ENCODE measurements at regions not wholly inside any gene's neighbourhood (a gene's known extent, or its start where the extent isn't known, plus 50 kb on each side); places are given as distances from the start of the nearest gene placed in this dataset.
"Not testable (repeated sequence)": the region's sequence is repeated elsewhere in the genome, so short reads cannot be mapped to it uniquely, and the experiment has no call there.

DNA sequence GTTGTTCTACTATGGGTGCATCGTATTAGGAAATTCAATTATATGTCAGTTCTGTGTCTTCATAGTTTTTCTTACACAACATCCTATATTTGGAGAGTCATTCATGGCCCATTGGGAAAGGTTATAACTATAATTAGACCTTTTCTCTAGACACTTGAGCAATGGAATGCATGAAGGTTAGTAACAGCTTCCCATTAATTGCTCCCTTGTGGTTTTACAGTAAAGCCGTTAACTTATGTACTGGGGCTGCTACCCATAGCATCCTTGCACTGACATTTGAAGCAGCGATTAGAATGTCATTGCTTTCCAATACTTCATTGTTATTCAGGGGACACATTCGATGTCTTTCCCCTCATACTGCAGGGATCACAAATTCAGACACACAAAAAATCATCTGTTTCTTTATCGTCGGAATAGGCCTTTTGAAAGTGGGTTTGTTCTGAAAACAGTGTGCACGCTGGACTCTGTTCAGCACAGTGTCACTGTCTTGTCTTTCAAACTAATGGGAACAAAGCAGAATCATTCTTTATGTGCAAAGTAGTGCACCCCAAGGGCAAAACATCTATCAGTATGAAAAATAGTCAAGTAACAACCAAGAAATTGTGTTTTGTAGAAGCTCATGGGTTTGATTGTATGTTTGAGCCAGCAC lies 634.3 kb upstream of the MAP3K7 start:
- H3K9me3 ChIP-seq (ENCODE audit: control insufficient read depth, low read length) = no peaks in the 10 kb centered on the region
- H3K36me3 ChIP-seq (ENCODE audit: control insufficient read depth, insufficient read depth, low read length) = no peaks in the 10 kb centered on the region
- no peak overlapping the region for H3K27ac ChIP-seq (ENCODE audit: insufficient read depth, low read depth, low read length, poor library complexity, severe bottlenecking)
- H3K4me3 ChIP-seq (ENCODE audit: insufficient read depth, low read depth, low read length) = no peak overlapping the region
- no peaks in the 10 kb centered on the region for H3K27me3 ChIP-seq (ENCODE audit: control insufficient read depth, insufficient read depth, low read length, poor library complexity, severe bottlenecking)
- H3K4me1 ChIP-seq (ENCODE audit: control insufficient read depth, insufficient read depth, low read length) = no peaks in the 10 kb centered on the region
- 76 to 77% methylated on average over 6 of the region's 7 CpGs for WGBS, 2 experiments

DNA sequence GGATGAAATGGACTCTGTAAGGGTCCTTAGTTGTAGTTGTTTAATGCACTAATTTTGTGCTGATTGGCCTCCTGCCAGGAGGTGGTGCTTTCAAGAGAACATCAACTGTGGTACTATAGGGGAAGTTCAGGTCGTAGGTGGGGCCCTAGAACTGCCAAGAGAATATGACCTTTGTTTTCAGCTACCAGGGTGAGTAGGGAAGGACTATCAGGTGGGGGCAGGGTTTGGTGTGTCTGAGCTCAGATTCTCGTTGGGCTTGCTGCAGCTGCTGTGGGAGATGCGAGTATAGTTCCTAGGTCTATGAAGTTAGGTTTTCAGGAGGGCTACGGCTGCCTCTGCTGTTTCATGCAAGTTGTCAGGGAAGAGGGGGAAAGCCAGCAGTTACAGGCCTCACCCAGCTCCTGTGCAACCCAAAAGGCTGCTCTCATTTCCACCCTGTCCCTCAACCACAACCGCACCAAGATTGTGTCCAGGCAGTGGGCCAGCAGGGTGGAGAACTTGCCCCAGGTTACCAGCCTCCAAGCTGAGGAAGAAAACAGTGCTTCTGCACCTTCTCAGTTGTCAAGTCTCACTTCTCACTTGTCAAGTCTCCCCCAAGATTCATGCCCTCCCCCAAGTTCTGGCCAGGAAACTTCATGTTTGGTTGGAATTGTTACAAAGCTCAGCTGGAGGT lies 626.5 kb upstream of the MAP3K7 start:
- Histone ChIP-seq H3K9me3 (ENCODE audit: control insufficient read depth, low read length) (no peaks in the 10 kb centered on the region), H3K4me1 (ENCODE audit: control insufficient read depth, insufficient read depth, low read length) (no peaks in the 10 kb centered on the region), H3K27me3 (ENCODE audit: control insufficient read depth, insufficient read depth, low read length, poor library complexity, severe bottlenecking) (no peaks in the 10 kb centered on the region), H3K36me3 (ENCODE audit: control insufficient read depth, insufficient read depth, low read length) (no peaks in the 10 kb centered on the region), H3K4me3 (ENCODE audit: insufficient read depth, low read depth, low read length) (no peak overlapping the region), H3K27ac (ENCODE audit: insufficient read depth, low read depth, low read length, poor library complexity, severe bottlenecking) (no peak overlapping the region)
- WGBS, 2 experiments = 73 to 76% methylated on average over 5 of the region's 5 CpGs

DNA sequence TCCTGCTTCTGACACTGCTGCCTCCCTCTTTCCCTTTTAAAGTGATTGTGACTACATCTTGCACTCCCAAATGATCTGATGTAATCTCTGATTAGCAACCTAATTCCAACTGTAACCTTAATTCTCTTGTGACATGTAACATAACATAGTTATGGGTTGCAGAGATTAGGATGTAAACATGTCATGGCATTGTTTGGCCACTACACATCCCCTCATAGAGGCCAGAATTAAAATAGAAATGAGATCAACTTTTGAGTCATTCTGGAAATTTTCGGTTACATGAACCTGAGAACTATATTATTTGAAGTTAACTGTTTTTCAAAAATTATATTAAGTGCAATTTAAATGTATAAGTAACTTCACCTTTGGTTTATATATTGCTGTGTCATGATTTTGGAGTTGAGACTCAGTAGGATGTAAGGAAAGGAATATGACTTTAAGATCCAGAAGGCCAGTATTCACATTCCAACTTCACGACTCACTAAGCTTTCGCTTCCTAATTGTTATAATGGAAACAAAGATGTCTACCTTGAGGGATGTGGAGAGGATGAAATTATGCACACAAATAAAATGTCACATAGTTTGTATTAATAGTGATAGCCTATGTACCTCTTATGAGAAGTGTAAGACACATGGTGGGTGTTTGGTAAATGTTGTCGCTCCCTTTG lies 611.9 kb upstream of the MAP3K7 start:
- no peak overlapping the region for H3K4me3 ChIP-seq (ENCODE audit: insufficient read depth, low read depth, low read length)
- 93 to 100% methylated on average over 2 to 3 of the region's 4 CpGs for WGBS, 2 experiments
- H3K4me1 ChIP-seq (ENCODE audit: control insufficient read depth, insufficient read depth, low read length) = no peaks in the 10 kb centered on the region
- no peak overlapping the region for H3K27ac ChIP-seq (ENCODE audit: insufficient read depth, low read depth, low read length, poor library complexity, severe bottlenecking)
- H3K36me3 ChIP-seq (ENCODE audit: control insufficient read depth, insufficient read depth, low read length) = no peaks in the 10 kb centered on the region
- H3K27me3 ChIP-seq (ENCODE audit: control insufficient read depth, insufficient read depth, low read length, poor library complexity, severe bottlenecking) = no peaks in the 10 kb centered on the region
- H3K9me3 ChIP-seq (ENCODE audit: control insufficient read depth, low read length) = no peaks in the 10 kb centered on the region

DNA sequence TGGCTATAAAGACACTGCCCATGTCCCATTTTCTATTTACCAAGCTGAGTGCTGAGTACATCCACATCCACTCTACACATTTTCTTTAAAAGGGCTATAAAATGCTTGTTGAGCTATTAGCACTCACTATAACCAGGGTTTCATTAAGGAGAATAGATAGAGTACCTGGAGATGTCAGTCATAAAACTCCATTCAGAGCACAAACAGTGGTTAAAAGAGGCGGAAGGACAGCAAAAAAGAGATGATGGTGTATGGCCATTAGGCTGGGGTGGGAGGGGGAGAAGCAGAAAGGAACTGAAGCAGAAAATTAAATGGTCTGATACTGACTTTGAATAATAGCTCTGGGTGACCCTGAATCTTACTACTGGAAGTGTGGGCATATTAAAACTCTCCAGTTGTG lies 609.9 kb upstream of the MAP3K7 start:
- no peak overlapping the region for H3K4me3 ChIP-seq (ENCODE audit: insufficient read depth, low read depth, low read length)
- no peaks in the 10 kb centered on the region for H3K4me1 ChIP-seq (ENCODE audit: control insufficient read depth, insufficient read depth, low read length)
- no peaks in the 10 kb centered on the region for H3K27me3 ChIP-seq (ENCODE audit: control insufficient read depth, insufficient read depth, low read length, poor library complexity, severe bottlenecking)
- H3K36me3 ChIP-seq (ENCODE audit: control insufficient read depth, insufficient read depth, low read length) = no peaks in the 10 kb centered on the region
- no peaks in the 10 kb centered on the region for H3K9me3 ChIP-seq (ENCODE audit: control insufficient read depth, low read length)
- no peak overlapping the region for H3K27ac ChIP-seq (ENCODE audit: insufficient read depth, low read depth, low read length, poor library complexity, severe bottlenecking)
- WGBS, 2 experiments = 83 to 91% methylated on average over 1 of the region's 1 CpG

DNA sequence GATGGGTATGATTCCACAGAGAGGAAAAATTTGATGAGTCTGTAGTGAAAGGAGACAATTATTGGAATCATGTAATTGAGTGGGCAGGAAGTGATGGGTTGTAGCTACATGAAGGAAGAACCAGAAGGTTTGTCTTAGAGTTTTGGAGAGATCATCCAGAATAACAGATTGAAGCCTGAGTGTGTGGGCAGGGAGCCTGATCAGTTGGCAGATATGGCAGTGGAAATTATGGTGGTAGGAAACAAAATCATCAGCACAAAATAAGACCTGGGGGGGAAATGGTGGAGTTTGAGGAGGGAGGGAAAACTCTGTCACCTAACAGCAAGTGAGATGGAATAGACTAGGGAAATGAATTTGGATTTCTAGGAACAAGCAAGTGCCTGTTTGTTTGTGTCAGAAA lies 606.6 kb upstream of the MAP3K7 start:
- Histone ChIP-seq H3K27me3 (ENCODE audit: control insufficient read depth, insufficient read depth, low read length, poor library complexity, severe bottlenecking) (no peaks in the 10 kb centered on the region), H3K4me1 (ENCODE audit: control insufficient read depth, insufficient read depth, low read length) (no peaks in the 10 kb centered on the region), H3K9me3 (ENCODE audit: control insufficient read depth, low read length) (no peaks in the 10 kb centered on the region)

DNA sequence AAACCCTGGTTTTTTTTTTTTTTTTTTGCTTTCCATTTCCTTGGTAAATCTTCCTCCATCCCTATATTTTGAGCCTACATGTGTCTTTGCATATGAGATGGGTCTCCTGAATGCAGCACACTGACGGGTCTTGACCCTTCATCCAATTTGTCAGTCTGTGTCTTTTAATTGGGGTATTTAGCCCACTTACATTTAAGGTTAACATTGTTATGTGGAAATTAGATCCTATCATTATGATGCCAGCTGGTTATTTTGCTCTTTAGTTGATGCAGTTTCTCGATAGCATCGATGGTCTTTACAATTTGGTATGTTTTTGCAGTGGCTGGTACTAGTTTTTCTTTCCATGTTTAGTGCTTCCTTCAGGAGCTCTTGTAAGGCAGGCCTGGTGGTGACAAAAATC lies 603.2 kb upstream of the MAP3K7 start:
- H3K4me1 ChIP-seq (ENCODE audit: control insufficient read depth, insufficient read depth, low read length); H3K36me3 ChIP-seq (ENCODE audit: control insufficient read depth, insufficient read depth, low read length); H3K4me3 ChIP-seq (ENCODE audit: insufficient read depth, low read depth, low read length); H3K27me3 ChIP-seq (ENCODE audit: control insufficient read depth, insufficient read depth, low read length, poor library complexity, severe bottlenecking); H3K27ac ChIP-seq (ENCODE audit: insufficient read depth, low read depth, low read length, poor library complexity, severe bottlenecking); H3K9me3 ChIP-seq (ENCODE audit: control insufficient read depth, low read length): not testable (repeated sequence)
- WGBS, 2 experiments = 97 to 98% methylated on average over 3 of the region's 3 CpGs

More for the DNA sequence above, 606.6 kb upstream of the MAP3K7 start:
- no peak overlapping the region for H3K27ac ChIP-seq (ENCODE audit: insufficient read depth, low read depth, low read length, poor library complexity, severe bottlenecking)
- H3K4me3 ChIP-seq (ENCODE audit: insufficient read depth, low read depth, low read length) = no peak overlapping the region
- H3K36me3 ChIP-seq (ENCODE audit: control insufficient read depth, insufficient read depth, low read length) = no peaks in the 10 kb centered on the region

DNA sequence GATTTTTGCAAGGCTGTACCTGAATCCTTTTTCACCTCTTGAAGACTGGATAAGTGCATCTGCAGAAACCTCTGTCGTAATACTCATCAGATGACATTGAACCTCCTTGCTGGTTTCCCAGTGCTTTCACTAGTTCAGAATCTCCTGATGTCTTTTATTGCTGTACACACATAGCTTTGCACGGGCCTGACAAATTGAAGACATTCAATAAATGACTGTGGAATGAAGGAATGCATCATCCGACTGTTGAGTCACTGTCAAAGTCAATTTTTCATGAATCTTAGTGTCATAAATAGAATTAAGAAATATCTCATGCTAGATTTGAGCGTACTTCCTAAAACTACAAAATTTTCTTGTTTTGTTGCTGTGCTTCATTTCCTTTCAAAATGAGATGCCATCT lies 598.2 kb upstream of the MAP3K7 start:
- Histone ChIP-seq H3K4me3 (ENCODE audit: insufficient read depth, low read depth, low read length) (no peak overlapping the region), H3K4me1 (ENCODE audit: control insufficient read depth, insufficient read depth, low read length) (no peaks in the 10 kb centered on the region), H3K27me3 (ENCODE audit: control insufficient read depth, insufficient read depth, low read length, poor library complexity, severe bottlenecking) (no peaks in the 10 kb centered on the region), H3K9me3 (ENCODE audit: control insufficient read depth, low read length) (no peaks in the 10 kb centered on the region), H3K27ac (ENCODE audit: insufficient read depth, low read depth, low read length, poor library complexity, severe bottlenecking) (no peak overlapping the region), H3K36me3 (ENCODE audit: control insufficient read depth, insufficient read depth, low read length) (no peaks in the 10 kb centered on the region)
- WGBS, 2 experiments = 91 to 100% methylated on average over 2 to 4 of the region's 4 CpGs

DNA sequence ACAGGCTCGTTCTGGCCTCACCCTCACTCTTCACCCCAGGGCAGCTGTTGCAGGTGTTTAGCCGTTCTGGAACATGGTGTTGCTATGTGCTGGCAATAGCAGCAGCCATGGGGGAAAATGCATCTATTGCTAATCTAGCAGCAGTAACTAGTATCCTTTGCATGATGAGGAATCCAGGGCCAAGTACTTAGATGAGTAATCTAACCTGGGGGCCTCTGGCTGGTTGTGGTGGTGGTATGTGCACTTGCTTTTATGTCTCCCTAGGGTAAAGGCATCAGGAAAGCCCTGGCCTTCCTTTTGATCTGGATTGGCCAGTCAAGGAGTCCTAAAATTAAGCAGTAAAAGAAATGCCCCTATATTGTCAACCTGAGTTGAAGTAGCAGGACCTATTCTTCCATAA lies 594.5 kb upstream of the MAP3K7 start:
- 86 to 90% methylated on average over 2 of the region's 2 CpGs for WGBS, 2 experiments
- Histone ChIP-seq H3K4me1 (ENCODE audit: control insufficient read depth, insufficient read depth, low read length) (no peaks in the 10 kb centered on the region), H3K36me3 (ENCODE audit: control insufficient read depth, insufficient read depth, low read length) (no peaks in the 10 kb centered on the region), H3K27ac (ENCODE audit: insufficient read depth, low read depth, low read length, poor library complexity, severe bottlenecking) (no peak overlapping the region), H3K27me3 (ENCODE audit: control insufficient read depth, insufficient read depth, low read length, poor library complexity, severe bottlenecking) (no peaks in the 10 kb centered on the region), H3K9me3 (ENCODE audit: control insufficient read depth, low read length) (no peaks in the 10 kb centered on the region), H3K4me3 (ENCODE audit: insufficient read depth, low read depth, low read length) (no peak overlapping the region)

DNA sequence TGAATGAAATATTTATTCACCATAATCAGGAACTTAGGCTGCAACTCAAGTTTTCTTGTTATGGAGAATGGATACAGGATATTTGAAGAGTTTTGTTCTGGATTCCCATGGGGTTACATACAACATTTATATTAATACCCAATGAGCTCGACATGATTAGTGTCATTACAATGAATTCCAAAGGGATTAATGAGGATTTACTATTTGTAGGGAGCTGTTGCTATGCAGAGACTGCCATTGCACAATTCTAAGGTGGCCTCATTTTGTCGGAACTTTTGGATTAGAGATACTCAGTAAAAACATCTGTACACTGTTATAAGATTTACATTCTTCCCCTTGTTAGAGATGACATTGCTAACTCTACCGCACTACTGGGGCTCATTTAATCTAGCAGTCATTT lies 586.8 kb upstream of the MAP3K7 start:
- WGBS, 2 experiments = 87 to 100% methylated on average over 3 of the region's 3 CpGs

DNA sequence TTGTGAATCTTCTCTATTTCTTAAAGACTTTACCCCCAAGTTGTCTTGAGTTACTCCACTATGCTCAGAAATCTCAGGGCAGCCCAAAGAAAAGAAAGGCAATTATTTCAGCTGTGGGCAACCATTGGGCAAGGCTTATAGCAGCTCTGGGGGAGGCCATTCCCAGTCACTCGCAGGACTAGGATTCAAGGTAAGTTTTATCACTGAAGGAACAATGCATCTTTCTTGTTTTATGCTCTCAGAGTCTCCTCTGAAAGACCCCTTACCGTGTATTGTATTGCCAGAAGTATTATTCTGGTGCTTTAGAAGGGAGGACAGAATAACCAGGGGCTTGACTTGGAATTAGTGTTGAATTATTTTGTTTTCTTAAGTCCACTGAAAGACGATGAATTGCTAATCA lies 586.3 kb upstream of the MAP3K7 start:
- no peaks in the 10 kb centered on the region for H3K9me3 ChIP-seq (ENCODE audit: control insufficient read depth, low read length)
- H3K27me3 ChIP-seq (ENCODE audit: control insufficient read depth, insufficient read depth, low read length, poor library complexity, severe bottlenecking) = no peaks in the 10 kb centered on the region
- 49 to 63% methylated on average over 3 of the region's 3 CpGs for WGBS, 2 experiments
- H3K4me1 ChIP-seq (ENCODE audit: control insufficient read depth, insufficient read depth, low read length) = peaks cover 13% of the 10 kb centered on the region
- peak overlapping the region; percentile 19 for H3K27ac ChIP-seq (ENCODE audit: insufficient read depth, low read depth, low read length, poor library complexity, severe bottlenecking)
- H3K4me3 ChIP-seq (ENCODE audit: insufficient read depth, low read depth, low read length) = no peak overlapping the region
- no peaks in the 10 kb centered on the region for H3K36me3 ChIP-seq (ENCODE audit: control insufficient read depth, insufficient read depth, low read length)

More for the DNA sequence above, 586.8 kb upstream of the MAP3K7 start:
- Histone ChIP-seq H3K27ac (ENCODE audit: insufficient read depth, low read depth, low read length, poor library complexity, severe bottlenecking) (no peak overlapping the region), H3K9me3 (ENCODE audit: control insufficient read depth, low read length) (no peaks in the 10 kb centered on the region), H3K27me3 (ENCODE audit: control insufficient read depth, insufficient read depth, low read length, poor library complexity, severe bottlenecking) (no peaks in the 10 kb centered on the region), H3K4me3 (ENCODE audit: insufficient read depth, low read depth, low read length) (no peak overlapping the region), H3K4me1 (ENCODE audit: control insufficient read depth, insufficient read depth, low read length) (peaks cover 13% of the 10 kb centered on the region), H3K36me3 (ENCODE audit: control insufficient read depth, insufficient read depth, low read length) (no peaks in the 10 kb centered on the region)

All from ectodermal cell (in vitro differentiated cells).